GM12892 (cell line): ENCODE measurements at regions not wholly inside any gene's neighbourhood (a gene's known extent, or its start where the extent isn't known, plus 50 kb on each side); places are given as distances from the start of the nearest gene placed in this dataset.

ENCODE experiments used
- POLR2A ChIP-seq: IDR thresholded peaks from 2 replicates; pipeline ENCODE4 v1.6.1; 2011; ENCODE audit warnings: low read depth, low read length, control low read depth
- POLR2AphosphoS5 ChIP-seq: IDR thresholded peaks from 2 replicates; pipeline ENCODE4 v1.6.1; 2011; ENCODE audit warnings: low read depth, low read length, control low read depth
- TAF1 ChIP-seq: IDR thresholded peaks from 2 replicates; pipeline ENCODE4 v1.6.1; 2011; ENCODE audit warnings: low read depth, mild to moderate bottlenecking, control low read depth, low read length, borderline replicate concordance

DNA sequence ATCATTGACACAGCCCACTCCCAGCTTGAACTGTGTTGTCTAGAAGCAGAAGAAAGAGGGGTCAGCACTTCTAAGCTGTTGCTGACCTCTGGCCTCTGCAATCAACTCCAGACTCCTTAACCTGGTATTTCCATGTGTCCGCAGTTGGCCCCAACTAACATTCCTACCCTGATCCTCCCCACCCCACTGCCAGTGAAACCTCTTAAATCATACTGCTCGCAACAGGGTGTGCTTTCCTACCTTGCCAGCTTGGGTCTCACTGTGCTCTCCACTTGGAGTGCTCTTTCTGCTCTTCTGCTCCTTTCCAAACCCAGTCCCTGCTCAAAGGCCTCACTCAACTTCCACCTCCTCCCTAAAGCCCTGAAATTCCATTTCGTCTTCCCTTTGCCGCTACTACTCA, 52.3 kb upstream of the RPS6KA3 start:
- TF ChIP-seq POLR2A (no peak), POLR2AphosphoS5 (no peak), TAF1 (no peak)
